ENCODE measurements at regions not wholly inside any gene's neighbourhood (a gene's known extent, or its start where the extent isn't known, plus 50 kb on each side); places are given as distances from the start of the nearest gene placed in this dataset.

DNA sequence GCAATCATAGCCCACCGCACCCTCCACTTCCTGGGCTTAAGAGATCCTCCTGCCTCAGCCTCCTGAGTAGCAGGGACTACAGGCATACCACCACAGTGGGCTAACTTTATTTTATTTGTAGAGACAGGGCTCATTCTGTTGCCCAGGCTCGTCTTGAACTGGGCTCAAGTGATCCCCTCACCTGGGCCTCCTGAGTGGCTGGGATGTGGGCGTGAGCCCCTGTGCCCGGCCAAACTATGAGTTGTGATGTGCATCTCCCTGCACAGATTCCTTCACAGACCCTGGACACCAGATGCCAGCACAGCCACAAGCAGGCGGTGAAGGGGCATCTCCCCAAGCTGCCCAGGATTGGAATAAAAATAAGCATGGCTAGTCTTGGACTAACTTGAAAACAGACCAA, 244.9 kb upstream of the IRX1 start:
- H3K27ac Mint-ChIP-seq: no peak overlapping the region
- H3K36me3 Mint-ChIP-seq: no peaks in the 10 kb centered on the region
- DNase-seq (ENCODE audit: low spot score) (no peak), ATAC-seq (no peak)
- CTCF ChIA-PET: no interaction called here
- no peak overlapping the region for H3K4me3 Mint-ChIP-seq
- H3K9me3 Mint-ChIP-seq: peaks cover 8% of the 10 kb centered on the region
- TF ChIP-seq, protein P1, sequence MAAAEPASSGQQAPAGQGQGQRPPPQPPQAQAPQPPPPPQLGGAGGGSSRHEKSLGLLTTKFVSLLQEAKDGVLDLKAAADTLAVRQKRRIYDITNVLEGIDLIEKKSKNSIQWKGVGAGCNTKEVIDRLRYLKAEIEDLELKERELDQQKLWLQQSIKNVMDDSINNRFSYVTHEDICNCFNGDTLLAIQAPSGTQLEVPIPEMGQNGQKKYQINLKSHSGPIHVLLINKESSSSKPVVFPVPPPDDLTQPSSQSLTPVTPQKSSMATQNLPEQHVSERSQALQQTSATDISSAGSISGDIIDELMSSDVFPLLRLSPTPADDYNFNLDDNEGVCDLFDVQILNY (CRISPR knock-in tag; IDR thresholded peaks at IDR 0.05): no peak
- TF ChIP-seq CBFB (CRISPR knock-in tag; IDR thresholded peaks at IDR 0.05; ENCODE audit: low read depth) (no peak), ZNF416 (CRISPR knock-in tag; IDR thresholded peaks at IDR 0.05) (no peak), JUN (CRISPR knock-in tag; IDR thresholded peaks at IDR 0.05) (no peak), FOXP4 (CRISPR knock-in tag; IDR thresholded peaks at IDR 0.05) (no peak), IRF2 (CRISPR knock-in tag; IDR thresholded peaks at IDR 0.05; ENCODE audit: borderline replicate concordance, low read depth) (no peak), TEAD1 (CRISPR knock-in tag; IDR thresholded peaks at IDR 0.05) (no peak), FOXJ3 (CRISPR knock-in tag; IDR thresholded peaks at IDR 0.05; ENCODE audit: borderline replicate concordance) (no peak), GABPB1 (CRISPR knock-in tag; IDR thresholded peaks at IDR 0.05) (no peak), SMAD4 (CRISPR knock-in tag; IDR thresholded peaks at IDR 0.05) (no peak), MYBL2 (CRISPR knock-in tag; IDR thresholded peaks at IDR 0.05) (no peak)
- TF ChIP-seq, protein P2, sequence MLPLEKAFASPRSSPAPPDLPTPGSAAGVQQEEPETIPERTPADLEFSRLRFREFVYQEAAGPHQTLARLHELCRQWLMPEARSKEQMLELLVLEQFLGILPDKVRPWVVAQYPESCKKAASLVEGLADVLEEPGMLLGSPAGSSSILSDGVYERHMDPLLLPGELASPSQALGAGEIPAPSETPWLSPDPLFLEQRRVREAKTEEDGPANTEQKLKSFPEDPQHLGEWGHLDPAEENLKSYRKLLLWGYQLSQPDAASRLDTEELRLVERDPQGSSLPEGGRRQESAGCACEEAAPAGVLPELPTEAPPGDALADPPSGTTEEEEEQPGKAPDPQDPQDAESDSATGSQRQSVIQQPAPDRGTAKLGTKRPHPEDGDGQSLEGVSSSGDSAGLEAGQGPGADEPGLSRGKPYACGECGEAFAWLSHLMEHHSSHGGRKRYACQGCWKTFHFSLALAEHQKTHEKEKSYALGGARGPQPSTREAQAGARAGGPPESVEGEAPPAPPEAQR (CRISPR knock-in tag; IDR thresholded peaks at IDR 0.05): no peak
- POLR2A ChIA-PET: no interaction called here
- no peaks in the 10 kb centered on the region for H3K27me3 Mint-ChIP-seq (ENCODE audit: low read depth)
- H3K4me1 Mint-ChIP-seq: no peaks in the 10 kb centered on the region

- no peak overlapping the region for H3K4me3 Mint-ChIP-seq
- no peak for ATAC-seq
- H3K27ac Mint-ChIP-seq: no peak overlapping the region
- H3K4me1 Mint-ChIP-seq: no peaks in the 10 kb centered on the region
- POLR2A ChIA-PET: no interaction called here
- no peaks in the 10 kb centered on the region for H3K36me3 Mint-ChIP-seq
- no peak for DNase-seq (ENCODE audit: low spot score)
- H3K9me3 Mint-ChIP-seq: peaks cover 9% of the 10 kb centered on the region
- no peaks in the 10 kb centered on the region for H3K27me3 Mint-ChIP-seq (ENCODE audit: low read depth)
- CTCF ChIA-PET: no interaction called here
- TF ChIP-seq NR2C2 (CRISPR knock-in tag; IDR thresholded peaks at IDR 0.05): no peak
- TF ChIP-seq MXD4 (CRISPR knock-in tag; IDR thresholded peaks at IDR 0.05; ENCODE audit: borderline replicate concordance): no peak
- TF ChIP-seq, protein P3, sequence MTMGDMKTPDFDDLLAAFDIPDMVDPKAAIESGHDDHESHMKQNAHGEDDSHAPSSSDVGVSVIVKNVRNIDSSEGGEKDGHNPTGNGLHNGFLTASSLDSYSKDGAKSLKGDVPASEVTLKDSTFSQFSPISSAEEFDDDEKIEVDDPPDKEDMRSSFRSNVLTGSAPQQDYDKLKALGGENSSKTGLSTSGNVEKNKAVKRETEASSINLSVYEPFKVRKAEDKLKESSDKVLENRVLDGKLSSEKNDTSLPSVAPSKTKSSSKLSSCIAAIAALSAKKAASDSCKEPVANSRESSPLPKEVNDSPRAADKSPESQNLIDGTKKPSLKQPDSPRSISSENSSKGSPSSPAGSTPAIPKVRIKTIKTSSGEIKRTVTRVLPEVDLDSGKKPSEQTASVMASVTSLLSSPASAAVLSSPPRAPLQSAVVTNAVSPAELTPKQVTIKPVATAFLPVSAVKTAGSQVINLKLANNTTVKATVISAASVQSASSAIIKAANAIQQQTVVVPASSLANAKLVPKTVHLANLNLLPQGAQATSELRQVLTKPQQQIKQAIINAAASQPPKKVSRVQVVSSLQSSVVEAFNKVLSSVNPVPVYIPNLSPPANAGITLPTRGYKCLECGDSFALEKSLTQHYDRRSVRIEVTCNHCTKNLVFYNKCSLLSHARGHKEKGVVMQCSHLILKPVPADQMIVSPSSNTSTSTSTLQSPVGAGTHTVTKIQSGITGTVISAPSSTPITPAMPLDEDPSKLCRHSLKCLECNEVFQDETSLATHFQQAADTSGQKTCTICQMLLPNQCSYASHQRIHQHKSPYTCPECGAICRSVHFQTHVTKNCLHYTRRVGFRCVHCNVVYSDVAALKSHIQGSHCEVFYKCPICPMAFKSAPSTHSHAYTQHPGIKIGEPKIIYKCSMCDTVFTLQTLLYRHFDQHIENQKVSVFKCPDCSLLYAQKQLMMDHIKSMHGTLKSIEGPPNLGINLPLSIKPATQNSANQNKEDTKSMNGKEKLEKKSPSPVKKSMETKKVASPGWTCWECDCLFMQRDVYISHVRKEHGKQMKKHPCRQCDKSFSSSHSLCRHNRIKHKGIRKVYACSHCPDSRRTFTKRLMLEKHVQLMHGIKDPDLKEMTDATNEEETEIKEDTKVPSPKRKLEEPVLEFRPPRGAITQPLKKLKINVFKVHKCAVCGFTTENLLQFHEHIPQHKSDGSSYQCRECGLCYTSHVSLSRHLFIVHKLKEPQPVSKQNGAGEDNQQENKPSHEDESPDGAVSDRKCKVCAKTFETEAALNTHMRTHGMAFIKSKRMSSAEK (CRISPR knock-in tag; IDR thresholded peaks at IDR 0.05; ENCODE audit: borderline replicate concordance): no peak
- TF ChIP-seq RORB (CRISPR knock-in tag; IDR thresholded peaks at IDR 0.05): no peak
- no peak for TF ChIP-seq ZNF416 (CRISPR knock-in tag; IDR thresholded peaks at IDR 0.05)
- TF ChIP-seq ZNF219 (CRISPR knock-in tag; IDR thresholded peaks at IDR 0.05; ENCODE audit: borderline replicate concordance): no peak
- TF ChIP-seq SP1 (CRISPR knock-in tag; conservative IDR thresholded peaks at IDR 0.05): no peak
- no peak for TF ChIP-seq IRF1 (CRISPR knock-in tag; IDR thresholded peaks at IDR 0.05)
- no peak for TF ChIP-seq TEAD4 (CRISPR knock-in tag; IDR thresholded peaks at IDR 0.05)
- TF ChIP-seq MAX (CRISPR knock-in tag; IDR thresholded peaks at IDR 0.05): no peak
- no peak for TF ChIP-seq ATF3 (CRISPR knock-in tag; conservative IDR thresholded peaks at IDR 0.05)
- TF ChIP-seq USF2 (CRISPR knock-in tag; IDR thresholded peaks at IDR 0.05): no peak
These were observed 245.7 kb upstream of the IRX1 start for GRCh38 chr5:3349704-3350565.

Data from WTC11 (cell line).